HG02938 (cell line): ENCODE measurements at regions not wholly inside any gene's neighbourhood (a gene's known extent, or its start where the extent isn't known, plus 50 kb on each side); places are given as distances from the start of the nearest gene placed in this dataset.

Experiments
- ATAC-seq: cut with Tn5 transposase; IDR thresholded peaks from one replicate; pipeline ENCODE4 v1.9.1; 2021; ENCODE audit warnings: mild to moderate bottlenecking, moderate library complexity; ENCODE audit not compliant: unreplicated experiment

- no peak for ATAC-seq
Observed at GRCh38 chr12:92210071-92210470, 64.4 kb upstream of the BTG1 start.

GRCh38 chr12:92208613-92209121 lies 63.0 kb upstream of the BTG1 start:
- ATAC-seq: peak; percentile 65

GRCh38 chr12:92206596-92206995 lies 61.0 kb upstream of the BTG1 start:
- ATAC-seq: no peak

GRCh38 chr12:92206011-92206410 lies 60.4 kb upstream of the BTG1 start:
- ATAC-seq: no peak

- no peak for ATAC-seq
Observed at GRCh38 chr12:92199819-92200576, 54.4 kb upstream of the BTG1 start.

- ATAC-seq: no peak
Observed at GRCh38 chr12:92197815-92198214, 52.2 kb upstream of the BTG1 start.

GRCh38 chr12:92196368-92196767 lies 50.7 kb upstream of the BTG1 start:
- ATAC-seq: no peak
